GM23248 (cell line): ENCODE measurements at regions not wholly inside any gene's neighbourhood (a gene's known extent, or its start where the extent isn't known, plus 50 kb on each side); places are given as distances from the start of the nearest gene placed in this dataset.

Experiments used
- DNase-seq: peaks from one replicate; pipeline ENCODE4 v3.0.0-alpha.2; 2015
- H2AFZ ChIP-seq: fragments of 200-600 bp; sonication (generic); 2 replicates; pipeline ENCODE4 v1.6.1; 2016; ENCODE audit warnings: antibody characterized with exemption
- H3F3A ChIP-seq: fragments of 200-600 bp; sonication (generic); 2 replicates; pipeline ENCODE4 v1.6.1; 2016; ENCODE audit warnings: mild to moderate bottlenecking, antibody characterized with exemption, mixed run types; ENCODE audit not compliant: insufficient read depth
- H3K27ac ChIP-seq: fragments of 200-600 bp; sonication (generic); 2 replicates; pipeline ENCODE4 v1.5.1; 2016; ENCODE audit warnings: mild to moderate bottlenecking
- H3K27me3 ChIP-seq: fragments of 200-600 bp; sonication (generic); replicated peaks from 2 replicates; pipeline ENCODE4 v1.6.1; 2016; ENCODE audit warnings: mild to moderate bottlenecking; ENCODE audit not compliant: insufficient read depth
- H3K36me3 ChIP-seq: fragments of 200-600 bp; sonication (generic); 2 replicates; pipeline ENCODE4 v1.6.1; 2016; ENCODE audit warnings: low read depth, mild to moderate bottlenecking
- H3K4me1 ChIP-seq: fragments of 200-600 bp; sonication (generic); 2 replicates; pipeline ENCODE4 v1.6.1; 2016; ENCODE audit warnings: mild to moderate bottlenecking; ENCODE audit not compliant: insufficient read depth
- H3K4me2 ChIP-seq: fragments of 200-600 bp; sonication (generic); one replicate; pipeline ENCODE4 v1.6.1; 2016; ENCODE audit warnings: mild to moderate bottlenecking; ENCODE audit not compliant: unreplicated experiment
- H3K4me3 ChIP-seq: fragments of 200-600 bp; sonication (generic); 2 replicates; pipeline ENCODE4 v1.5.1; 2016; ENCODE audit warnings: mild to moderate bottlenecking
- H3K79me2 ChIP-seq: fragments of 200-600 bp; sonication (generic); 2 replicates; pipeline ENCODE4 v1.6.1; 2016; ENCODE audit warnings: mild to moderate bottlenecking; ENCODE audit not compliant: insufficient read depth
- H3K9ac ChIP-seq: fragments of 200-600 bp; sonication (generic); 2 replicates; pipeline ENCODE4 v1.6.1; 2016; ENCODE audit warnings: mild to moderate bottlenecking
- H3K9me2 ChIP-seq: fragments of 200-600 bp; sonication (generic); 2 replicates; pipeline ENCODE4 v1.6.1; 2016; ENCODE audit warnings: mixed run types, mild to moderate bottlenecking, moderate library complexity; ENCODE audit not compliant: insufficient read depth
- H3K9me3 ChIP-seq: fragments of 200-600 bp; sonication (generic); one replicate; pipeline ENCODE4 v1.6.1; 2017; ENCODE audit warnings: low read depth
- H4K20me1 ChIP-seq: fragments of 200-600 bp; sonication (generic); 2 replicates; pipeline ENCODE4 v1.6.0; 2016; ENCODE audit not compliant: insufficient read depth
- EZH2 ChIP-seq: fragments of 200-600 bp; sonication (generic); IDR thresholded peaks from 2 replicates; pipeline ENCODE4 v1.6.1; 2018; ENCODE audit warnings: antibody characterized with exemption, mild to moderate bottlenecking; ENCODE audit not compliant: insufficient read depth, poor library complexity, severe bottlenecking
- EZH2phosphoT487 ChIP-seq: fragments of 200-600 bp; sonication (generic); IDR thresholded peaks from 2 replicates; pipeline ENCODE4 v1.6.1; 2018; ENCODE audit warnings: antibody characterized with exemption, moderate library complexity, mild to moderate bottlenecking, low read depth; ENCODE audit not compliant: insufficient read depth
- WGBS, 2 experiments: methylation state at CpG; one replicate each; pipeline ENCODE4 v1.1.6; 2015 to 2017; ENCODE audit warnings: low lambda C conversion rate in 2 of 2, low coverage in 1 of 2; ENCODE audit errors: missing lambda C conversion rate in 2 of 2; 5-methylcytosine and 5-hydroxymethylcytosine counted together
- in situ Hi-C: fragments of 300-500 bp; cut with MboI; formaldehyde crosslinking; loops from 2 replicates; pipeline ENCODE4 v1.15.0; 2020

DNA sequence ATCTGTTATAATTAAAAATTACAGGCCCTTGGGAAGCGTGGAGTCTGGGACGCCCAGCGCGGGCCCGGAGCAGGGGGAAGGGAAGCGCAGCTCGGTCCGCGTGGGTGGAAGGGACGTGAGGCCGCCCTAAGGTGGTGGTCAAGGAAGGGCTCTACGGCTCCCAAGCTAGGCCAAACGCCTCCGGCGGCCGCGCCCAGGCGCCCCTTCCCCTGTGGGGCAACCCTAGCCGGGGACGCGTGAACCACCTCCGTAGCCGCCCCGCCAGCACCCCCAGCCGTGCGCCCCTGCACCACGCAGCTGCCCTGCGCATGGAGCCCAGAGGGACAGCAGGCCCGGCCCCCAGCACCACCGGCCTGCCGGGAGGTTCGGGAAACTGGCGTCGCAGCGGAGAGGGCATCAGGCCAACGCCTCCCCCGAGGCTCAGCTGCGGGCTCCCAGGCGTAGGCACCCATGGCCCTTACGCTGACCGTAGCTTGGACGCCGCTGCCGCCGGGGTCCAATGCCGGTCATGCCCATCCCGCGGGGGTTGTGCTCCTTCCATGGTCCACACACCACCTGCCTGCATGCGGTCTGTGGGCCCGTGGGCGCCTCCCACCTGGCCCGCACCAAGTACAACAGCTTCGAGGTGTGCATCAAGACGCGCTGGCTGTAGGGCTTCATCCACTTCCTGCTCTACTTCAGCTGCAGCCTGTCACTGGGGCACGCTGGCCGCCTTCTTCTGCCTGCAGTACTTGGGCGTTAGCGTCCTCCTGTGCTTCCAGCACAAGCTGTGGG lies 166.7 kb downstream of the SEPTIN7 start:
- WGBS, 2 experiments = 56 to 68% methylated on average over 38 to 41 of the region's 59 CpGs
- no peak overlapping the region for H3K4me2 ChIP-seq
- H3K9me3 ChIP-seq = no peaks in the 10 kb centered on the region
- TF ChIP-seq EZH2phosphoT487 = no peak
- no peak for TF ChIP-seq EZH2
- no peak for DNase-seq
- H3K4me3 ChIP-seq = no peak overlapping the region
- H3K9ac ChIP-seq = no peak overlapping the region
- no peaks in the 10 kb centered on the region for H3K79me2 ChIP-seq
- no peaks in the 10 kb centered on the region for H4K20me1 ChIP-seq
- H3K27me3 ChIP-seq = no peaks in the 10 kb centered on the region
- in situ Hi-C loops = no loop called here
- no peaks in the 10 kb centered on the region for H3K36me3 ChIP-seq
- no peaks in the 10 kb centered on the region for H3F3A ChIP-seq
- no peaks in the 10 kb centered on the region for H3K9me2 ChIP-seq
- H2AFZ ChIP-seq = no peak overlapping the region
- H3K4me1 ChIP-seq = no peaks in the 10 kb centered on the region
- H3K27ac ChIP-seq = no peak overlapping the region

DNA sequence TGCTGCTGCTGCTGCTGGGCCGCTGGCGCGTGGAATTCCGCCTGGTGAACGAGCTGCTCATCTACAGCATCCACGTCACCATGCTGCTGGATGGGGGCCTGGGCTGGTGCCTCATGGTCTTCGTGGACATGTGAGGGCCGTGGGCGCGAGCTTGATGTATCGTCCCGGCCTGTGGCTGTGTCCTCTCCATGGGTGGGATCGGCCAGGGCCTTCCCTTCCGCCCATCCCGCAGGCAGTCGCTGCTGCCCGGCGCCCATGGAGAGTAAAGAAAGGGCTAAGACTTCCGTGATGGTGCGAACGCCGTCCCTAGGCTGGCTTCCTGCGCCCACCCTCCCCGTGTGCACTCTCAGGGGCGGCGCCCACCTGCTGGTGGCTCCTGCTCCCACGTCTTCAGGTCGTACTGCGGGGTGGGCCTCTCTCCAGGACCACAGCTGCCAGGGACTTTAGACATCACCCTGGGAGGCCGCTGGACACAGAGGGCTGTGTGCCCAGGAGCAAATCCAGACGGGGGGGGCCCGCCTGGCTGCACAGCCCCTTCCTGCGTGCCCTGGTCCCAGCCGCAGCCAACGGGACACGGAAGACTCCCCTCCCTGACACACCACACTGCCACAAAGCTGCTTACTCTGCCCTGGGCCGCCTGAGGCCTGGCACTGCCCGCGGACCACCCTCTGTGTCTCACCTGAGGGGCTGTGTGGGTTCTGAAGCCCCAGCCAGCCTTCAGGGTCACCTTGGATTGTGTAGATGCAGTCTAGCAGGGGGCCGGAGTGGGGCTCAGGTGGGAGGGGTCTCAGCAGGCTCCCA lies 167.5 kb downstream of the SEPTIN7 start:
- in situ Hi-C loops = no loop called here
- Histone ChIP-seq H3K4me2 (no peak overlapping the region), H2AFZ (no peak overlapping the region), H3K9me3 (no peaks in the 10 kb centered on the region), H3K27me3 (no peaks in the 10 kb centered on the region), H3K4me1 (no peaks in the 10 kb centered on the region), H3K4me3 (no peak overlapping the region), H4K20me1 (no peaks in the 10 kb centered on the region), H3K9me2 (no peaks in the 10 kb centered on the region), H3K79me2 (no peaks in the 10 kb centered on the region), H3F3A (no peaks in the 10 kb centered on the region), H3K36me3 (no peaks in the 10 kb centered on the region), H3K9ac (no peak overlapping the region), H3K27ac (no peak overlapping the region)
- DNase-seq = no peak
- TF ChIP-seq EZH2 (no peak), EZH2phosphoT487 (no peak)
- 86 to 89% methylated on average over 36 to 40 of the region's 40 CpGs for WGBS, 2 experiments

DNA sequence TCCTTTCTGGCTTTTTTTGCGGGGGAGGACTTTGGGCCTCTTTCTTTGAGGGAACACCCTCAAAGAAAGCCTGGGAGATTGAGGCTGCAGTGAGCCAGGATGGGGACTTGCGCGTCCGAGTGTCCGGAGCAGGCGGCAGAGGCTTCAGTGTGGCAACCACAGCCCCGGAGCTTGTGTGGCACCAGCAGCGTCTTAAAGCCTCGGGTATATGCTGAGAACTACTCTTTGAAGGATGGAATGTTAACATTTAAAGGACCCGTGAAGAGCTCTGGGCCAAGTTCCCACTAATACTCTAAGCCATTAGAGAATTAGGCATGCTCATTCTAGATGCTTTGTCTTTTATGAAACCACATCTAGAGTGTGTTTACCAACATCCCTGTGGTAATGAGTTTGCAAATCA lies 168.2 kb downstream of the SEPTIN7 start:
- H3K27ac ChIP-seq = no peak overlapping the region
- in situ Hi-C loops = no loop called here
- no peaks in the 10 kb centered on the region for H3K79me2 ChIP-seq
- no peak overlapping the region for H2AFZ ChIP-seq
- DNase-seq = no peak
- H3K4me2 ChIP-seq = no peak overlapping the region
- TF ChIP-seq EZH2phosphoT487 (no peak), EZH2 (no peak)
- no peaks in the 10 kb centered on the region for H3K4me1 ChIP-seq
- no peaks in the 10 kb centered on the region for H4K20me1 ChIP-seq
- H3K9ac ChIP-seq = no peak overlapping the region
- no peaks in the 10 kb centered on the region for H3F3A ChIP-seq
- no peaks in the 10 kb centered on the region for H3K9me2 ChIP-seq
- H3K9me3 ChIP-seq = no peaks in the 10 kb centered on the region
- no peak overlapping the region for H3K4me3 ChIP-seq
- WGBS, 2 experiments = 65 to 70% methylated on average over 10 of the region's 10 CpGs
- H3K36me3 ChIP-seq = no peaks in the 10 kb centered on the region
- H3K27me3 ChIP-seq = no peaks in the 10 kb centered on the region

DNA sequence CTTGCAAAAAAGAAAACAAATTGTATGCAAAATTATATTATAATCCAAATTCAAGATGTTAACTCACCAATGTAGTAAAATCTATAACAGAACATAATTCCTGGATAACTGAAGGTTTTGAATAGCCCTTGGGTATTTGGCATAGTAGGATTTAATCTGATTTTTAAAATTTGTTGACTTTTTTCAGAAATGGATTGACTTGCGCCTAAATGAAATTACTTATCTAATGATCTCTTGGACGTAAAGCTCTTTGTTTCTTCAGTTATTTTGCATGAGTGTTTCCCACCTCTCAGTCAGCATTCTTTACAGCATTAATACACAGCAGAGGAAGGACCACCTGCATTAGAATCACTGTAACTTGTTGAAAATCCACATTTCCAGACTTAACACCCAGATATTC lies 169.6 kb downstream of the SEPTIN7 start:
- no peak overlapping the region for H3K4me3 ChIP-seq
- H3K27ac ChIP-seq = no peak overlapping the region
- H3K9ac ChIP-seq = no peak overlapping the region
- H2AFZ ChIP-seq = no peak overlapping the region
- 98 to 100% methylated on average over 2 of the region's 2 CpGs for WGBS, 2 experiments
- no peaks in the 10 kb centered on the region for H3K79me2 ChIP-seq
- H3K4me1 ChIP-seq = no peaks in the 10 kb centered on the region
- in situ Hi-C loops = loop anchor here (10.0 kb wide), 1 partner anchor 46 kb away; no protein-coding TSS in a partner anchor
- H3K9me3 ChIP-seq = no peaks in the 10 kb centered on the region
- TF ChIP-seq EZH2phosphoT487 (no peak), EZH2 (no peak)
- H4K20me1 ChIP-seq = no peaks in the 10 kb centered on the region
- no peak overlapping the region for H3K4me2 ChIP-seq
- DNase-seq = no peak
- no peaks in the 10 kb centered on the region for H3F3A ChIP-seq
- H3K9me2 ChIP-seq = no peaks in the 10 kb centered on the region
- no peaks in the 10 kb centered on the region for H3K36me3 ChIP-seq
- H3K27me3 ChIP-seq = no peaks in the 10 kb centered on the region
